ENCODE measurements at regions not wholly inside any gene's neighbourhood (a gene's known extent, or its start where the extent isn't known, plus 50 kb on each side); places are given as distances from the start of the nearest gene placed in this dataset.

DNA sequence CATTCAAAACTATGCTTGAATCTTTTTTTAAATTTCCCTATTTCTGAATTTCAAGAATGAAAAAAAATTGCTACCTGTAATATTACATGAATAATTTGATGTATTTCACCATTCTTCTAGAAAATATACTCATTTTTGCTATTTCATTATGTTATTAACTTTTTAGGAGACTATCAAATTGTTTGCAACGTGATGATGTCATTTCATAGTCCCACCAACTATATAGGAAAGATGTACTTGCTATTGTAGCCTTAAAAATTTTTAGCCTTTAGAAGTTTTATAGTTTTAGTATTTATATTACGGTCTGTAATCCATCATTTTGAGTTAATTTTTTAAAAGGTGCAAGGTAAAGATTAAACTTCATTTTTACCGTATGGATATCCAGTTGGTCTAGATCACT, 81.4 kb upstream of the AHI1 start:
- intact Hi-C loops (cut with DNase I), result no loop called here
- no peak overlapping the region for H3K4me3 ChIP-seq

DNA sequence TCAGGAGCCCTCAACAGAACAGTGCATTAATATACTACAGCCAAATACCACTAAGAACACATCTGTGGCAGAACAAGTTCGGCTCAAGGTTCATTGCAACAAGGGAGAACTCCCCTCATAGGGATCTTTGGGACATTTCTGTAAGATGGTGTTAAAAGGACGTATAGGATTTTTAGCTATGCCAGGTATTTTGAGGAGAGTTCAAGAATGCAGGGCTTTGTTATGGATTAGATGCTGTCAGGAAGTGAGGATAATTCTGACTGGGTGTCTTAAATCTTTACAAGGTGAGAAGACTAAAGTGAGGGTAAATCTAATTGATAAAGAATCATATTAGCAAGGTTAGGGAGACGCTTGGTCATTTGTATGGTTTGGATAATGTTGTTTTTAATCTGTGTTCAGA, 83.7 kb upstream of the AHI1 start:
- H3K27ac ChIP-seq, result no peak overlapping the region
- H3K27me3 ChIP-seq, result no peaks in the 10 kb centered on the region
- TF ChIP-seq, protein P1, sequence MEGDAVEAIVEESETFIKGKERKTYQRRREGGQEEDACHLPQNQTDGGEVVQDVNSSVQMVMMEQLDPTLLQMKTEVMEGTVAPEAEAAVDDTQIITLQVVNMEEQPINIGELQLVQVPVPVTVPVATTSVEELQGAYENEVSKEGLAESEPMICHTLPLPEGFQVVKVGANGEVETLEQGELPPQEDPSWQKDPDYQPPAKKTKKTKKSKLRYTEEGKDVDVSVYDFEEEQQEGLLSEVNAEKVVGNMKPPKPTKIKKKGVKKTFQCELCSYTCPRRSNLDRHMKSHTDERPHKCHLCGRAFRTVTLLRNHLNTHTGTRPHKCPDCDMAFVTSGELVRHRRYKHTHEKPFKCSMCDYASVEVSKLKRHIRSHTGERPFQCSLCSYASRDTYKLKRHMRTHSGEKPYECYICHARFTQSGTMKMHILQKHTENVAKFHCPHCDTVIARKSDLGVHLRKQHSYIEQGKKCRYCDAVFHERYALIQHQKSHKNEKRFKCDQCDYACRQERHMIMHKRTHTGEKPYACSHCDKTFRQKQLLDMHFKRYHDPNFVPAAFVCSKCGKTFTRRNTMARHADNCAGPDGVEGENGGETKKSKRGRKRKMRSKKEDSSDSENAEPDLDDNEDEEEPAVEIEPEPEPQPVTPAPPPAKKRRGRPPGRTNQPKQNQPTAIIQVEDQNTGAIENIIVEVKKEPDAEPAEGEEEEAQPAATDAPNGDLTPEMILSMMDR (IDR thresholded peaks at IDR 0.05), result no peak
- intact Hi-C loops (cut with DNase I), result no loop called here
- ATAC-seq (no peak), DNase-seq (no peak)
- H3K36me3 ChIP-seq, result no peaks in the 10 kb centered on the region
- no peaks in the 10 kb centered on the region for H3K4me1 ChIP-seq
- no peaks in the 10 kb centered on the region for H3K9me3 ChIP-seq
- H3K4me3 ChIP-seq, result no peak overlapping the region

More for the DNA sequence above, 81.4 kb upstream of the AHI1 start:
- DNase-seq (no peak), ATAC-seq (no peak)
- TF ChIP-seq, protein P1 (IDR thresholded peaks at IDR 0.05), result no peak
- Histone ChIP-seq H3K27ac (no peak overlapping the region), H3K4me1 (no peaks in the 10 kb centered on the region), H3K36me3 (no peaks in the 10 kb centered on the region), H3K27me3 (no peaks in the 10 kb centered on the region), H3K9me3 (no peaks in the 10 kb centered on the region)

DNA sequence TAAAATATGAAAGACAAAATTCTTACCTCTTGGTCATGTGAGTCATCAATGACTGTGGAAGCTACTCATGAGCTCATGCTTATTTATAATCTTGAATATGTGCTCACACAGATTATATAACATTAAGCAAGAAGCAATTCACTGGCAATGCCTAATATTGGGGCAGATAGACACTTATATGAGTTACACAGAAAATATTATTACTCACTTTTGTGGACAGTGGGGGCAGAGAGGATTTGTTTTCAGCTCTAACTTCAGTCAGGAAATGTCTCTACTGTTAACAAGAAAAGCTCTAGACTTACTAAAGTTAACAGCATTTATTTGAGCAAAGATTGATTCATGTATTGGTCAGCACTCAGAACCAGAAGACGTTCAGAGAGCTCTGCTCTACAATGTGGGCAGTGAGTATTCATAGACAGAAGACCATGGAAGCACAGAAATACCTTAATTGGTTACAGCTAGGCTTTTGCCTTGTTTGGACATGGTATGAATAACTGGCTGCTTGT, 85.8 kb upstream of the AHI1 start:
- ATAC-seq (no peak), DNase-seq (no peak)
- Histone ChIP-seq H3K4me3 (no peak overlapping the region), H3K27me3 (no peaks in the 10 kb centered on the region), H3K4me1 (no peaks in the 10 kb centered on the region), H3K27ac (no peak overlapping the region), H3K36me3 (no peaks in the 10 kb centered on the region), H3K9me3 (no peaks in the 10 kb centered on the region)
- intact Hi-C loops (cut with DNase I), result no loop called here
- TF ChIP-seq, protein P1 (IDR thresholded peaks at IDR 0.05), result no peak

DNA sequence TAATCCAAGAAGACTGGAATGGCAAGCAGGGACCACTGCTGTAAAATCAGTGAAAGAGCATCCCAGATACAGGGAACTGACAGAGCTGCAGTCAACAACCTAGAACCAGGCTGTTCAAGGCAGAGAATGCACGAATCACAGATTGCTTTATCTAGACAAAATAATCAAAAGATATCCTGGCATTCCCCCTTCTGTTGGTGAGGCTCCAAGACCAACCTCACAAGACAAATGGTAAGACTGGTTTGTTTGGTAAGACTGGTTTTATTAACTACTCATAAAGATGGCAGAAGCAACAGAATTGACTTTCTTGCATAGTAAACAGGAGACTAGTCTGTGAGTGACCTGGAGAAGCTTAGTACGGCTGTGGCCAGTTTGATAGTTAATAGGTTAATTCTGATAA, 88.8 kb upstream of the AHI1 start:
- TF ChIP-seq, protein P1 (IDR thresholded peaks at IDR 0.05), result no peak

DNA sequence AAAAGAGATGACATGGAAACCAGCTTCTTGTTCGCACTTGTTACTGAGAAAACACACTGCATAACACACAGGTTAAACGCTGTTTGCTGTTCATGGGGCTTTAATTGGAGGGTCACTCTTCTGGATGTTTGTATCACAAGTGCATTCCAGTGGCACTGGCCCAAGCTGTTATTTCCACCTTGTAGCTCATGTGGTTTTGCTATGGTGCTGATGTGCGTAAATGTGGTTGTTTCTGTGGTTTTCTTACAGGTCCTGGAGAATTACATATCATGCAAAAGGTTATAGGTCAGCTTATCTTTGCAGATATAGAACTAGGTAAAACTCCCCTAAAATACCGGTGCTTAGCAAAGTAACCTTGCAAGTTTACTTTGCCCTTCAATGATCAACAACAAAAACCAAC, 89.3 kb upstream of the AHI1 start:
- peak in 3 of 4 donors; percentile 7 to 49 (median 42) for DNase-seq
- intact Hi-C loops (cut with DNase I), result no loop called here
- no peaks in the 10 kb centered on the region for H3K36me3 ChIP-seq
- H3K9me3 ChIP-seq, result no peaks in the 10 kb centered on the region
- no peak overlapping the region for H3K27ac ChIP-seq
- H3K4me3 ChIP-seq, result no peak overlapping the region
- H3K27me3 ChIP-seq, result no peaks in the 10 kb centered on the region
- TF ChIP-seq, protein P1 (IDR thresholded peaks at IDR 0.05), result no peak
- peak; percentile 92 for ATAC-seq
- H3K4me1 ChIP-seq, result no peaks in the 10 kb centered on the region

More for the DNA sequence above, 88.8 kb upstream of the AHI1 start:
- Histone ChIP-seq H3K9me3 (no peaks in the 10 kb centered on the region), H3K36me3 (no peaks in the 10 kb centered on the region), H3K4me1 (no peaks in the 10 kb centered on the region), H3K27ac (no peak overlapping the region), H3K4me3 (no peak overlapping the region), H3K27me3 (no peaks in the 10 kb centered on the region)
- intact Hi-C loops (cut with DNase I), result no loop called here
- ATAC-seq, result peak; percentile 40
- no peak for DNase-seq

All from left lung (tissue), 4 donors.